Neural crest cell (in vitro differentiated cells): ENCODE measurements at regions not wholly inside any gene's neighbourhood (a gene's known extent, or its start where the extent isn't known, plus 50 kb on each side); places are given as distances from the start of the nearest gene placed in this dataset.

Source experiments
- DNase-seq: peaks from one replicate; pipeline ENCODE4 v3.0.0; 2021; ENCODE audit warnings: low read depth, mixed read lengths, low spot score
- H3K27ac Mint-ChIP-seq: one replicate; pipeline ENCODE4 v1.8.0; 2021; ENCODE audit warnings: mild to moderate bottlenecking, mixed read lengths; ENCODE audit not compliant: unreplicated experiment
- H3K27me3 Mint-ChIP-seq: 2 replicates; pipeline ENCODE4 v1.8.0; 2021; ENCODE audit warnings: low read depth, mild to moderate bottlenecking, mixed read lengths
- H3K36me3 Mint-ChIP-seq: 2 replicates; pipeline ENCODE4 v1.8.0; 2021; ENCODE audit warnings: low read depth, mild to moderate bottlenecking, mixed read lengths
- H3K4me1 Mint-ChIP-seq: 2 replicates; pipeline ENCODE4 v1.8.0; 2021; ENCODE audit warnings: mixed read lengths
- H3K4me3 Mint-ChIP-seq: one replicate; pipeline ENCODE4 v1.8.0; 2021; ENCODE audit warnings: mild to moderate bottlenecking, mixed read lengths
- H3K9me3 Mint-ChIP-seq: 2 replicates; pipeline ENCODE4 v1.8.0; 2021; ENCODE audit warnings: mixed read lengths
- TF ChIP-seq, protein P1 (sequence below): fragments of 200-600 bp; sonication (generic); conservative IDR thresholded peaks from 2 replicates; pipeline ENCODE4 v1.5.0; 2021; ENCODE audit warnings: antibody characterized with exemption, mild to moderate bottlenecking

DNA sequence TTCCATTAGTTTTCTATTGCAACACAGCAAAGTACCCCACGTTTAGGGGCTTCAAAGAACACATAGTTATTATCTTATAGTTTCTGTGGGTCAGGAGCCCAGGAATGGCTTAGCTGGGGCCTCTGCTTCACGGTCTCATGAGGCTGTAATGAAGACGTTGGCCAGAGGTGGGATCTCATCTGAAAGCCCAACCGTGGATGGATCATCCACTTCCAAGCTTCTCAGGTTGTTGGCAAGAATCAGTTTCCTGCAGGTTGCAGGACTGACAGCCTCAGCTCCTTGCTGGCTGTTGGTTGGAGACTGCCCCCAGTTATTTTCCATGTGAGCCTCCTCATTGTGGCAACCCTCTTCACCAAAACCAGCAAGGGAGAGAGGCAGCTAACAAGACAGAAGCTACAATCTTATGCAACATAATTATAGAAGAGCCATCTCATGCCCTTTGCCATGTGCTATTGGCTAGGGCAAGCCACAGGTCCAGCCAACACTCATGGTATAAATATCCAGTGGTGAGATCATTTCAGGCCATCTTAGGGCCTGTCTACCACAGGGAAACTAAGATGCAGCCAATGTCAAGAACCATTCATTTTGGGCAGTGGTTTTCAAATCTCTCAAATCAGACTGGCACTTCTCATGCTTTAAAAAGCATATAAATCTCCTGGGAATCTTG is 452.4 kb downstream of the MED13L start:
- no peak for DNase-seq
- no peak overlapping the region for H3K4me3 Mint-ChIP-seq

DNA sequence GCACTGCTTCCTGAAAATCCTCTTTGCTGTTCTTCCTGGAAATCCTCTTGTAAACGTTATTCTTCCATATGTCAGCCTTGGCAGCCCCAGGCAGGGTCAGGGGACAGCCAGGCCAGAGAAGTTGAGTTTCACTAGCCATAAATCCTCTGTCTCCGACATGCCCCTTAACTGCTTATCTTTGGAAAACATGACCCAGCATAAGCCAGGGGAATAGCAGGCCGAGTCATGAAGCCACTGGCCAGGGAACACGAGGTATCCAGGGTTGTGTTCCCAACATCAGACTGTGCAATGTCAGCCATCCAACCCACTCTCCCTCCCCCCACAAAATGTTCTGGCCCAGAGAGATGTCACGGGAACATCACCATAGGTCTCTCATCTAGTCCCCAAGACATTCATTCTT is 453.9 kb downstream of the MED13L start:
- Mint-ChIP-seq H3K27ac (no peak overlapping the region), H3K36me3 (no peaks in the 10 kb centered on the region), H3K4me1 (no peaks in the 10 kb centered on the region), H3K4me3 (no peak overlapping the region), H3K9me3 (peaks cover 2% of the 10 kb centered on the region), H3K27me3 (peaks cover 42% of the 10 kb centered on the region)
- TF ChIP-seq, protein P1, sequence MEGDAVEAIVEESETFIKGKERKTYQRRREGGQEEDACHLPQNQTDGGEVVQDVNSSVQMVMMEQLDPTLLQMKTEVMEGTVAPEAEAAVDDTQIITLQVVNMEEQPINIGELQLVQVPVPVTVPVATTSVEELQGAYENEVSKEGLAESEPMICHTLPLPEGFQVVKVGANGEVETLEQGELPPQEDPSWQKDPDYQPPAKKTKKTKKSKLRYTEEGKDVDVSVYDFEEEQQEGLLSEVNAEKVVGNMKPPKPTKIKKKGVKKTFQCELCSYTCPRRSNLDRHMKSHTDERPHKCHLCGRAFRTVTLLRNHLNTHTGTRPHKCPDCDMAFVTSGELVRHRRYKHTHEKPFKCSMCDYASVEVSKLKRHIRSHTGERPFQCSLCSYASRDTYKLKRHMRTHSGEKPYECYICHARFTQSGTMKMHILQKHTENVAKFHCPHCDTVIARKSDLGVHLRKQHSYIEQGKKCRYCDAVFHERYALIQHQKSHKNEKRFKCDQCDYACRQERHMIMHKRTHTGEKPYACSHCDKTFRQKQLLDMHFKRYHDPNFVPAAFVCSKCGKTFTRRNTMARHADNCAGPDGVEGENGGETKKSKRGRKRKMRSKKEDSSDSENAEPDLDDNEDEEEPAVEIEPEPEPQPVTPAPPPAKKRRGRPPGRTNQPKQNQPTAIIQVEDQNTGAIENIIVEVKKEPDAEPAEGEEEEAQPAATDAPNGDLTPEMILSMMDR: no peak
- no peak for DNase-seq

More for the DNA sequence above, 452.4 kb downstream of the MED13L start:
- Mint-ChIP-seq H3K27me3 (peaks cover 39% of the 10 kb centered on the region), H3K9me3 (peaks cover 2% of the 10 kb centered on the region), H3K27ac (no peak overlapping the region), H3K4me1 (no peaks in the 10 kb centered on the region), H3K36me3 (no peaks in the 10 kb centered on the region)
- TF ChIP-seq, protein P1: no peak

DNA sequence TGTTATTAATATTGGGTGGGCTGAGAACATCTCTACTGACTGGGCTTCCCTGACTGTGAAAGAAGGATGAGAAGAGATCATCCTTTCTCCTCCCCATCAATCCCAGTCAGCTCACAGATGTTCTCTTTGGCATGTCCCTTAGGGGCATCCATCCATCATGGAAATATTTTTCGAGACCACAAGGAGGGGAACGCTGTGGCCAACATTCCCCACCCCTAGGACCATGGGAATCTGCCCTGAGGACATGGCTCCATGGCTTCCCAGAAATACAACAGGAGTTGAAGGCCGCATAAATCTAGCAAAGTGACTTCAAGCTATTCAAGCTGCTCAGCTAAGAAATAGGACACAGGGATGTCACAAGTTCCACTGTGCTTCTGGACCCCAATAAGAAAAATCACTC is 456.8 kb downstream of the MED13L start:
- no peaks in the 10 kb centered on the region for H3K9me3 Mint-ChIP-seq
- H3K4me1 Mint-ChIP-seq: no peaks in the 10 kb centered on the region
- H3K36me3 Mint-ChIP-seq: no peaks in the 10 kb centered on the region
- no peak for DNase-seq
- no peak overlapping the region for H3K4me3 Mint-ChIP-seq
- H3K27ac Mint-ChIP-seq: no peak overlapping the region
- TF ChIP-seq, protein P1: no peak
- peaks cover 57% of the 10 kb centered on the region for H3K27me3 Mint-ChIP-seq

DNA sequence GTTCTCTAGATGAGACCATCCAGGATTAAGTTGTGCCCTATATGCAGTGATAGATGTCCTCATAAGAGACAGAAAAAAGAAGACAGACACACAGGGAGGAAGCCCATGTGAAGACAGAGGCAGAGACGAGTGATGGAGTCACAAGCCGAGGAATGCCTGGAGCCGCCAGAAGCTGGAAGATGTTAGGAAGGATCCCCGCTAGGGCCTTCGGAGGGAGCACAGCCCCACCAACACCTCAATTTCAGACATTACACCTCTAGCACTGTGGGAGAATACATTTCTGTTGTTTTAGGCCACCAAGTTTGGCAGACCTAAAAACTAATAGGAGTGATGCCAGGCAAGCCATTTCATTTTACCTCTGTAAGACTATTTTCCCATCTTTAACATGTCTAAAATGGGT is 458.5 kb downstream of the MED13L start:
- Mint-ChIP-seq H3K27me3 (peaks cover 65% of the 10 kb centered on the region), H3K9me3 (no peaks in the 10 kb centered on the region), H3K27ac (no peak overlapping the region), H3K36me3 (no peaks in the 10 kb centered on the region), H3K4me1 (no peaks in the 10 kb centered on the region), H3K4me3 (no peak overlapping the region)
- TF ChIP-seq, protein P1: no peak
- DNase-seq: no peak

DNA sequence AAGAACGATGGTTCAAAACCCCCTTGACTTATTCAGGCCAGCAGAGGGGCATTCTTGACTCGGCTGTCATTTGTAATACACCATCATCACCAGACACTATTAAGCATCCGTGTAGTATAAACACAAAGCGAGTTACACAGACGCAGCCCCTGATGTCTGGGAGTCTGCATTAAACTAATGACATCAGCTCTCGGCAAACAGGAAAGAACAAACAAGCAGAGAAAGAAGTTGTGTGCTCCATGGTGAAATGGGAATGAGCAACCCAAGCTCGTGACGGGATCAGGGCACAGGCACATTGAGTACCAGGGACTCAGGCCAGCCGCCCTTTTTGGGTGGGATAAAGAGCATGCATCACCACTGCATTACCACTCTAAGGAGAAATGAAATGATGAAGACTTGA is 460.1 kb downstream of the MED13L start:
- no peak for DNase-seq
- H3K27me3 Mint-ChIP-seq: peaks cover 69% of the 10 kb centered on the region
- TF ChIP-seq, protein P1: no peak
- H3K27ac Mint-ChIP-seq: no peak overlapping the region
- no peaks in the 10 kb centered on the region for H3K36me3 Mint-ChIP-seq
- no peak overlapping the region for H3K4me3 Mint-ChIP-seq
- no peaks in the 10 kb centered on the region for H3K4me1 Mint-ChIP-seq
- peaks cover 4% of the 10 kb centered on the region for H3K9me3 Mint-ChIP-seq
